Stimulated activated CD4-positive, alpha-beta T cell treated with anti-CD3 and anti-CD28 coated beads, Interleukin-4, amount 100 ng/mL, for 4 hours (primary cell): ENCODE measurements at regions not wholly inside any gene's neighbourhood (a gene's known extent, or its start where the extent isn't known, plus 50 kb on each side); places are given as distances from the start of the nearest gene placed in this dataset.
"Not testable (repeated sequence)": the region's sequence is repeated elsewhere in the genome, so short reads cannot be mapped to it uniquely, and the experiment has no call there.

Experiments
- DNase-seq, 2 experiments: peaks; one replicate each; pipeline ENCODE4 v3.0.0-alpha.2; 2020

GRCh38 chrX:40530509-40530908 is 50.3 kb upstream of the ATP6AP2 start:
- no peak for DNase-seq

GRCh38 chrX:40527543-40527942 is 53.2 kb upstream of the ATP6AP2 start:
- DNase-seq, result no peak

GRCh38 chrX:40526412-40526811 is 54.4 kb upstream of the ATP6AP2 start:
- DNase-seq, result no peak

DNA sequence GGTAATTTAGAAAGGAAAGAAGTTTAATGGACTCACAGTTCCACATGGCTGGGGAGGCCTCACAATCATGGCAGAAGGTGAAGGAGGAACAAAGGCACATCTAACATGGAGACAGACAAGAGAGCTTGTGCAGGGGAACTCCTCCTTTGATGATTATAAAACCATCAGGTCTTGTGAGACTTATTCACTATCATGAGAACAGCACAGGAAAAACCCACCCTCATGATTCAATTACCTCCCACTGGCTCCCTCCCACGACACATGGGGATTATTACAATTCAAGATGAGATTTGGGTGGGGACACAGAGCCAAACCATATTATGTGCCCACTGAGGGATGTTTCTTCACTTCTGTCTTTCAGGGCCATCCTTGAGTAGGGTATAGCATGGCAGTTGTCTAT is 54.9 kb upstream of the ATP6AP2 start:
- not testable (repeated sequence) for DNase-seq

GRCh38 chrX:40524423-40524822 is 56.3 kb upstream of the ATP6AP2 start:
- no peak for DNase-seq

- no peak for DNase-seq
Measured at GRCh38 chrX:40523852-40524251, 56.9 kb upstream of the ATP6AP2 start.

GRCh38 chrX:40521868-40522450 is 58.8 kb upstream of the ATP6AP2 start:
- no peak for DNase-seq

DNA sequence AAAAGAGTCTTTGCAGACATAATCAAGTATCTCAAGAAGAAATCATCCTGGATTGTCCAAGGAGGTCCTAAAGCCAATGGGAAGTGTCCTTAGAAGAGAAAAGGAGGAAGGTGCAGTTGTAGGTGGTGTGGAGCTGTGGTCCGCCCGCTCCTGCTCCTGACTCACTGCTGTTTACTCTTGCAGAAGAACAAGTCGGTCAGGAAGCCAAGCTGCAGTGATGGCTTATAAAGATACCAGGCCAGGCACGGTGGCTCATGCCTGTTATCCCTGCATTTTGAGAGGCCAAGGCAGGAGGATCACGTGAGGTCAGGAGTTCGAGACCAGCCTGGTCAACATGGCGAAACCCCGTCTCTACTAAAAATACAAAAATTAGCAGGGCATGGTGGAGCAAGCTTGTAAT is 66.4 kb upstream of the ATP6AP2 start:
- no peak for DNase-seq

DNA sequence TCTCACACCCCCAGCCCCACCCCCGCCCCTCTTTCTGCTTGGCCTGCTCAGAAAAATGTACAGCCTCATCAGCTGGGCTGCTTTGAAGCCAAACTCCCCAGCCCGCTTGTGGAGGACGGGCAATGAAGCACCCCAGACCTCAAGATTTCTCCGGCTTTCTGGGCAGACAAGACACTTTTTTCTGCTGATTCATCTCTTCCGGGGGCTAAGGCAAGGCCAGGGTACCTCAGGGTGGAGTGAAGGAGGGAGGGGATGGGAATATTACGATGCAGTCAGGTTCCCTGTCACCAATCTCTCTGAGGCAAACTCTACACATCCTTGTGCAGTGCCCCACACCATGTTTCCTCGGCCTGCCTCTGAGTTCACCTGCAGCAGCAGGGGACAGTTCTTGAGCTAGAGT is 66.9 kb upstream of the ATP6AP2 start:
- DNase-seq, result no peak

DNA sequence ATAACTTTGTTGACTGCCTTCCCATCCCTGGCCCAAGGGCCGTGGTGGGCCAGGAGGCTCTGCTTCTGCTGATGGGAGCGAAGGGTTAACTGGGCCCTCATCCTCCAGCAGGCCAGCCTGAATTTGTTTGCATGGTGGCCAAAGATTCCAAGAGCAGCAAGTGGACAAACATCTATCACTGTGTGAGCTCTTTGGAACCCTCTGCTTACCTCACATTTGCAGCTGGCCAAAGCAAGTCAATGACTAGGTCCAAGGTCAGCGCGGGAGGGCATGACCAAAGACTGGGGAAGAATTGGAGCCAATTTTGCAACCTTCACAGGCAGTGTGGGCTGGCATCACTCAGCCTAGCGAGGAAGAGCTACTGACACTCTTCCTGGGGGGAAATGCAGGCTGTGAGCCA is 67.8 kb upstream of the ATP6AP2 start:
- DNase-seq, result no peak

- DNase-seq, result no peak
Measured at GRCh38 chrX:40511258-40511657, 69.5 kb upstream of the ATP6AP2 start.

- no peak for DNase-seq
Measured at GRCh38 chrX:40508560-40508959, 72.2 kb upstream of the ATP6AP2 start.

DNA sequence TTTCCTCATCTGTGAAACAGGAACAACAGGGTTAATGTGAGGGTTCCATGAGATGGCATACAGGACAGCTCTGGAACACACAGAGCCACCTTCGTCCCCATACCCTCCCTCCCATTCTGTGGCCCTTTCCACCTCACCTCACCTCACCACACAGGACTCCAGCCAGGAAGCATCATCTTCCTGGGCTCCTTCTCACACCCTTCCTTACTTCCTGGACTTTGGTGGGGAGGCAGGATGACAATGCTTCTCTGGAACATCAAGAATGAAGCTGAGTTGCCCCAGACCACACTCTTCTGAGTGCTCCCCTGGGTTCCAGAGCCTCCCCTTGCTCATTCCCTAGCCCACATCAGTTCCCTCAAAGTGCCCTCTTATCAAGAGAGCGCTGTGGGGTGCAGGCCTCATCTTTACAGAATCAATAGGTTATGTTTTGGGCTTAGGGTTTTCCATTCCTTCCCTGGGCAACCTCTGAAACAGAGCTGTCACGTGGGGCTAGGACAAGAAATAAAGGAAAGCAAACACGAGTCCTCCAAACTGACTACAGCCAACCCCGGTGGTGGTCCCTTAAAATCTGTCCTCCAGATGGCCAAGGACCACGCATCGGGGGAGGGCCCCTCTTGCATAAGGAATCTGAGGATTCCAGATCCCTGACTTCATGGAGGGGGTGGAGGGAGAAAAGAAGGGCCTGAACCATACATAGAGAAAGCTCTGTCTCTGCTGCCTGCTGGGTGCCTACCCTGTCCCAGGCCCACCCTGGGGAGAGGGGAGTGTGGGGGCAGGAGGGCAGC is 74.4 kb upstream of the ATP6AP2 start:
- DNase-seq, result no peak

DNA sequence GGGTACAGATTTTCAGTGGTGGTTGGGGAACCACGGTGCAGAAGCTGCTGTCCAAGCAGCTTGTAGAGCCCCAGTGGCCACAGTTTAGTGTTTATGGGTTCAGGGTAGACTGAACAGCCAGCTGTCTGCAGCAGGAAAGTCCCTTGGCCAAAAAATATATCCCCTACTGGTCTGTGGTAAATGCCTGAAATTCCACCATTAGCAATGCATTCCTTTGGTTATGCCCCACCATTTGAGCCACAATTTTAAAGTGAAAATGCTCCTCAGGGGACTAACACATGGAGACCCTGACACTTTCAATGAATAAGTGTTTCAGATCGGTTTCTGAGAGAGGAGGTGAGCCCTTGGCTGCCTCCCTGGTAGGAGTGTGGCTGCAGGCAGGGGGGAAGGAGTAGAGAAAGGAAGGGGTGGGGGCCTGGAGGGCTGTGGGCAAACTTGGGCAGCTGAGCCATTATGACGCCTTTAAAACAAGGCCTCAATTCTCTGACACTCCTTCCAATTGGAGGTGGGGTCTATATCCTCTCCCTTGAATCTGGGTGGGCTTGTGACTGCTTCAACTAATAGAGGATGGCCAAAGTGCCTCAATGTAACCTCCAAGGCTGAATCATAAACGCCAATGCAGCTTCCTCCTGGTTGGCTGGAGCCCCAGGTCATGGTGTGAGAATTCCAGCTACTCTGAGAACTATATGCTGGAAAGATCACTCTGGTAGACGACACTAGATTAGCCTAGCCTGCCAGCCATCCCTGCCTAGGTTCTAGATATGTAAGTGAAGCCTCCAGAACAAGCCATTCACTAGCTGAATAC is 75.8 kb upstream of the ATP6AP2 start:
- no peak for DNase-seq

DNA sequence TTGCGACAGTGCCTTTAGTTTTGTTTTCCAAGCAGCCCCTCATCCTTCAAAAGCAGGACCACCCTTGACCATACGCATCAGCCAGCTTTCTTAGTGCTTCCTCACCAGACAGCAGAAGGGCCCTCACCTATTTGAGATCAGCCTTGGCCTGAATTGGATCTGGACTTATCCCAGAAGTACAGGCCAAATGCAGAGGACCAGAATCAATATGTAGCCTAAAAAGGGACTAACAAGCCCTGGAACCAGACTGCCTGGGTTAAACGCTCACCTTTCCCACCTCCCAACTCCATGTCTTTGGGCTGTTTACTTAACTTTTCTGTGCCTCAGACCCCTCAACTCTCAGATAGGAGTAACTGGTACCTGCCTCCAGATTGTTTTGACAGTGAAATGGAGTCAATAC is 77.7 kb upstream of the ATP6AP2 start:
- no peak for DNase-seq

- DNase-seq, result no peak
Measured at GRCh38 chrX:40502688-40503087, 78.1 kb upstream of the ATP6AP2 start.

GRCh38 chrX:40501164-40501855 is 79.5 kb upstream of the ATP6AP2 start:
- no peak for DNase-seq

- DNase-seq, result no peak
Measured at GRCh38 chrX:40496728-40497127, 84.0 kb upstream of the ATP6AP2 start.

DNA sequence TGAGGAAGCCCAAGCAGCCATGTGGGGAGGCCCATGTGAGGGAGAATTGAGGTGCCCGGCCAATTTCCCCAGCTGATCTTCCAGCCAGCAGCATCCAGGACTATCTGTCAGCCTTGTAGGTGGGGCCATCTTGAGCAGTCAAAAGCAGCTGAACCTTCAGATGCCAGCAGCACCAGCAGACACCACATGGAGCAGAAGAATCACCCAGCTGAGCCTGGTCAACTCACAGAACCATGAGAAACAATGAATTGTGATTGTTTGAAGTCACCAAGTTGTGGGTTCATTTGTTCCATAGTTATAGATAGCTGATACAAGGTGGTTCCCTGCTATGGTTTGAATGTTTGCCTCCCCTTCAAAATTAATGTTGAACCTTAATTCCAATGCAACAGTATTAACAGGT is 85.1 kb upstream of the ATP6AP2 start:
- no peak for DNase-seq

GRCh38 chrX:40494005-40494404 is 86.8 kb upstream of the ATP6AP2 start:
- DNase-seq, result no peak

DNA sequence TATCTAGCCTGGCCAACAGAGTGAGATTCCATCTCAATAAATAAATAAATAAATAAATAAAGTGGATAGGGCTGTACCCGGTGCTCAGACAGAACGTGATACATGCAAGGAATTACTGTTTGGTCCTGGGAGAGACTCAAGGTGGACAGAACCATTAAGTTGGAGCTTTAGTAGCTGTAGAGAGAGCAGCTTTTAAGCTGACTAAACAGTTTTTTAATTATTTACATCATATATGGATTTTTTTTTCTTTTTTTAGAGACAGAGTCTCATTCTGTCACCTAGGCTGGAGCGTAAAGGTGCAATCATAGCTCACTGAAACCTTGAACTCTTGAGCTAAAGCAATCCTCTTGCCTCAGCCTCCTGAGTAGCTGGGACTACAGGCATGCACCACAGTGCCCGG is 92.5 kb upstream of the ATP6AP2 start:
- no peak for DNase-seq

DNA sequence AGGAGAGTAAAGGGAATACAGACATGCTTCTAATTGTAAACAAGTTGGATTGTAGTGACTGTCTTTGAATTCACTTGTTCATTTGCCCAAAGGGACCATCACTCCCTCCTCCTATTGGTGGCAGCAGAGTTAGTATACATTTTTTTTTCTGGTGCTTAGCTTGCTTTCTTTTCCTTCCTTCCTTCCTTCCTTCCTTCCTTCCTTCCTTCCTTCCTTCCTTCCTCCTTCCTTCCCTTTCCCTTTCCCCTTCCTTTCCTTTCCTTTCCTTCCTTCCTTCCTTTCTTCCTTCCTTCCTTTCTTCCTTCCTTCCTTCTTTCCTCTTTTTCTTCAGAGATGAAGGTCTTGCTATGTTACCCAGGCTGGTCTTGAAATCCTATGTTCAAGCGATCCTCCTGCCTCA is 94.8 kb upstream of the ATP6AP2 start:
- DNase-seq, result no peak

DNA sequence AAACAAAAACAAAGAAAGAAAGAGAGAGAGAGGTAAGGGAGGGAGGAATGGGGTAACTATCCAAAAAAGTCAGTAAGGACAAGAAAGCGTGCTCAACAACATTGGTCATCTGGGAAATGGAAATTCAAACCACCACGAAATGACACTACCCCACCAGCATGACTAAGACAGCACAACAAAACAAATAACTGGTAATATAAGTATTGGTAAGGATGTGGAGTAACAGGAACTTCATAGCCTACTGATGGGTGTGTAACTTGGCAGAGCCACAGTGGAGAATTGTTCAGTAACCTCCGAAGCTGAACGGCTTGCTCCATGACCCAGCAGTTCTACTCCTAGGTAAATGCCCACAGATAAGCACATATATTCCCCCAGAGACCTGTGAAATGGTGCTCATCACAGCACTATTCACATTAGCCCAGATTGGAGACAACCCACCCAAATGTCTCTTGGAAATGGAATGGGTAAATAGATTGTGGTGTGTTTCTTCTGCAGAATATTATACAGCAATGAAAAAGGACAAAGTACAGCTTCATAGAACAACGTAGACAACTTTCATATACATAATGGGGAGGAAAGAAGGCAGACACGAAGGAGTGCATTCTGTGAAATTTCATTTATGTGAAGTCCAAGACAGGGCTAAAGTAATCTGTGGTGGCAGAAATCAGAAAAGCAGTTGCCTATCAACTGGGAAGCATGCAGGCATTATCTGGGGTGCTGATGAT is 95.5 kb upstream of the ATP6AP2 start:
- DNase-seq, result no peak
